A673 (cell line): ENCODE measurements at regions not wholly inside any gene's neighbourhood (a gene's known extent, or its start where the extent isn't known, plus 50 kb on each side); places are given as distances from the start of the nearest gene placed in this dataset.

ENCODE experiments used
- CTCF ChIP-seq: fragments of 300-800, 200-600 bp; sonication (generic); conservative IDR thresholded peaks from 2 replicates; pipeline ENCODE4 v1.5.1; 2017; ENCODE audit warnings: low read depth, mild to moderate bottlenecking, antibody characterized with exemption, low read length, moderate library complexity, mixed read lengths
- EZH2 ChIP-seq: fragments of 200-600 bp; sonication (generic); IDR thresholded peaks from 2 replicates; pipeline ENCODE4 v1.6.1; 2017; ENCODE audit warnings: borderline replicate concordance, low read depth, mild to moderate bottlenecking, mixed read lengths, antibody characterized with exemption, low read length; ENCODE audit not compliant: poor library complexity, severe bottlenecking

DNA sequence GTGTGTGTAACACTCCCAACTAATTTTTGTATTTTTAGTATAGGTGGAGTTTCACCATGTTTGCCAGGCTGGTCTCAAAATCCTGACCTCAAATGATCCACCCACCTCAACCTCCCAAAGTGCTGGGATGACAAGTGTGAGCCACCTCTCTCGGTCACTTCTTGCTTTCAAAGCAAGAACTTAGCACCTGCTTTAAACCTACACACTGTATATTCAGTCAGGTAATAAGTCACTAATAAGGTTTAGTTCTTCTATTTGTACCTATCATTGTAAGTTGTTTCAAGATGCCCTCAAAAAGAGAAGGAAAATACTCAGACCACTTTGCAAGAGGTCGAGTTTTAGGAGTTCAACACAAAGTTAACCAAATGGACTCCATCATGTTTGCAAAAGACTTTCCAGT is 431.3 kb downstream of the MRPL39 start:
- TF ChIP-seq CTCF: no peak
- TF ChIP-seq EZH2: no peak
